ENCODE measurements at regions not wholly inside any gene's neighbourhood (a gene's known extent, or its start where the extent isn't known, plus 50 kb on each side); places are given as distances from the start of the nearest gene placed in this dataset.
"Not testable (repeated sequence)": the region's sequence is repeated elsewhere in the genome, so short reads cannot be mapped to it uniquely, and the experiment has no call there.

GRCh38 chrX:39484159-39485068 is 613.3 kb downstream of the BCOR start:
- no peak overlapping the region for H3K4me3 ChIP-seq (ENCODE audit: low read depth, low read length)
- no peak for TF ChIP-seq CTCF (conservative IDR thresholded peaks at IDR 0.05; ENCODE audit: low read depth, low read length)
- peak; percentile 26 for DNase-seq (ENCODE audit: low read depth)

GRCh38 chrX:39487166-39487968 is 610.4 kb downstream of the BCOR start:
- no peak for TF ChIP-seq CTCF (conservative IDR thresholded peaks at IDR 0.05; ENCODE audit: low read depth, low read length)
- no peak for DNase-seq (ENCODE audit: low read depth)
- H3K4me3 ChIP-seq (ENCODE audit: low read depth, low read length): no peak overlapping the region

GRCh38 chrX:39487969-39488330 is 609.8 kb downstream of the BCOR start:
- DNase-seq (ENCODE audit: low read depth): no peak
- H3K4me3 ChIP-seq (ENCODE audit: low read depth, low read length): no peak overlapping the region
- TF ChIP-seq CTCF (conservative IDR thresholded peaks at IDR 0.05; ENCODE audit: low read depth, low read length): no peak

DNA sequence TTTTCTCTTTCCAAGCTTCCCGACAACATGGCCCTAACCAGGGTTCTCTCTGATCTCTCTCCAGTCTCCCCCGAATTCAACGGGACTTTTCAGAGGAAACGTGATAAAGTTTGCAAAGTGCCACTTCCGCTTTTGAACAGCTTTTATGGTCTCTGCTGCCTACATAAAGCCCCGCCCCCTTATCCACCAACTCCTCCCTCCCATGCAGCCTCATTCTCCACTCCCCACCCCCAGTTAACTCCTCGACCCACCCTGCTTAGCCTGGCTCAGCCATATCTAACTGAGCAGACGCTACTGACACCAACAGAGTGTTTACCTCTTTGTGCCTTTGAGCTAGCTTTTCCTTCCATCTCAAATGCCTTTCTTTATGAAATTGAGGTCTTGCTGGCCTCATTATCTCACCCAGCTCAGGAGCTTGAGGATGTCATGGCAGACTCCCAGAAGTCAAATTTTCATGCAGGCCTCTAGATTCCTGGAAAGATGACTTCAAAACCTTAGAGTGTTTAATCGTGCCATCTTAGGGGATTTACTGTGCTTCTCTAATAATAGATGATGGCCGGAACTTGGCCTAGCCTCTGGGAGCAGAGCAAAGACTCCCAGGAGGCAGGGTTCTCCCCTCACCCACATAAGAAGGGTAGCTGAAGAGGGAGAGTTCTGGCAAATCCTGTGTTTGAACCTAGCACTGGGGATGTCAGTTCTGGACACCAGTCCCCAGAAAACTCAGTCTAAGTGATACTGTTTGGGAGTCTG is 606.0 kb downstream of the BCOR start:
- TF ChIP-seq CTCF (conservative IDR thresholded peaks at IDR 0.05; ENCODE audit: low read depth, low read length): no peak
- no peak for DNase-seq (ENCODE audit: low read depth)
- H3K4me3 ChIP-seq (ENCODE audit: low read depth, low read length): no peak overlapping the region

- TF ChIP-seq CTCF (conservative IDR thresholded peaks at IDR 0.05; ENCODE audit: low read depth, low read length): no peak
- no peak overlapping the region for H3K4me3 ChIP-seq (ENCODE audit: low read depth, low read length)
- no peak for DNase-seq (ENCODE audit: low read depth)
These were observed 605.1 kb downstream of the BCOR start for GRCh38 chrX:39492497-39493162.

DNA sequence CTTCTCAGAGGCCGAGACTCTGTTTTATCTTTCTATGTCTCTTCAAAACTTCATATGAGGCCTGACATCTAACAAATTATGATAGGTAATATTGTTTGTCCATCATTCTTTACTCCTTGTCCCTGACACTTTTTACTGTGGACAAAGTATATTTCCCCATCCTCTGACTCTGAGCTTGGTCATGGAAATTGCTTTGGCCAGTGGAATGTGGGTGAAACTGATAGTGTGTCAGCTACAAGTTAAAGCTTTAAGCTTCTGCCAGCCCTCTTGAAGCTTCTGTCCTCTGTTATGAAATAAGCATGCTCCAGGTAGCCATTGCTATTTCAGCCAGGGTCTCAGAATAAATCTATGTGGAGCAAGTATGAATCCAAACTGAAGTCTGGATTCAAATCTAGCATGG is 604.6 kb downstream of the BCOR start:
- TF ChIP-seq CTCF (conservative IDR thresholded peaks at IDR 0.05; ENCODE audit: low read depth, low read length): no peak
- no peak for DNase-seq (ENCODE audit: low read depth)
- no peak overlapping the region for H3K4me3 ChIP-seq (ENCODE audit: low read depth, low read length)

- H3K4me3 ChIP-seq (ENCODE audit: low read depth, low read length): not testable (repeated sequence)
These were observed 600.6 kb downstream of the BCOR start for GRCh38 chrX:39497117-39497516.

More at GRCh38 chrX:39497117-39497516, 600.6 kb downstream of the BCOR start:
- not testable (repeated sequence) for DNase-seq (ENCODE audit: low read depth)

All from choroid plexus epithelial cell (primary cell).